GM23248 (cell line): ENCODE measurements at regions not wholly inside any gene's neighbourhood (a gene's known extent, or its start where the extent isn't known, plus 50 kb on each side); places are given as distances from the start of the nearest gene placed in this dataset.

Experiments
- EZH2 ChIP-seq: fragments of 200-600 bp; sonication (generic); IDR thresholded peaks from 2 replicates; pipeline ENCODE4 v1.6.1; 2018; ENCODE audit warnings: antibody characterized with exemption, mild to moderate bottlenecking; ENCODE audit not compliant: insufficient read depth, poor library complexity, severe bottlenecking
- EZH2phosphoT487 ChIP-seq: fragments of 200-600 bp; sonication (generic); IDR thresholded peaks from 2 replicates; pipeline ENCODE4 v1.6.1; 2018; ENCODE audit warnings: antibody characterized with exemption, moderate library complexity, mild to moderate bottlenecking, low read depth; ENCODE audit not compliant: insufficient read depth

DNA sequence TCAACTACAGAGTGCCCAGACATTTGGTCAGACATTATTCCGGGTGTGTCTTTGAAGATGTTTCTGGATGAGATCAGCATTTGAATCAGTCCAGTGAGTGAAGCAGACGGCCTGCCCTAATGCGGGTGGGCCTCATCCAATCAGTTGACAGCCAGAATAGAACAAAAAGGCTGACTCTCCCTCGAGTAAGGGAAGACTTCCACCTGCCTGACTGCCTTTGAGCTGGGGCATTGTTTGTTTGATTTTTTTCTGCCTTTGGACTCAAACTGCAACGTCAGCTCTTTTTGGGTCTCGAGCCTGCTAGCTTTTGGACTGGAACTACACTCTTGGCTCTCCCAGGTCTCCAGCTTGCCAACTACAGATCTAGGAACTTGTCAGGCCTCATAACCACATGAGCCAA is 111.7 kb upstream of the AGAP1 start:
- no peak for TF ChIP-seq EZH2
- TF ChIP-seq EZH2phosphoT487, result no peak
